HepG2 (cell line): ENCODE measurements at regions not wholly inside any gene's neighbourhood (a gene's known extent, or its start where the extent isn't known, plus 50 kb on each side); places are given as distances from the start of the nearest gene placed in this dataset.

ENCODE experiments used
- ATF7-NPFF ChIP-seq: sonication (generic); formaldehyde crosslinking; IDR thresholded peaks from 2 replicates; pipeline ENCODE4 v1.8.1; 2023; ENCODE audit warnings: mild to moderate bottlenecking, low read depth, missing genetic modification reagents, moderate library complexity
- BRF2 ChIP-seq: sonication (generic); formaldehyde crosslinking; IDR thresholded peaks from 2 replicates; pipeline ENCODE4 v1.8.1; 2022; ENCODE audit warnings: mild to moderate bottlenecking, missing genetic modification reagents
- CREM ChIP-seq, 2 experiments: sonication (generic) in 1 of 2; formaldehyde crosslinking in 1 of 2; IDR thresholded peaks; 2 replicates each; pipeline versions ENCODE4 v1.4.0 to v1.6.1; 2016 to 2020; ENCODE audit warnings: antibody characterized with exemption in 1 of 2, mild to moderate bottlenecking in 1 of 2, missing genetic modification reagents in 1 of 2
- KLF6 ChIP-seq: IDR thresholded peaks from 2 replicates; pipeline ENCODE4 v1.8.0; 2016; ENCODE audit warnings: missing biosample characterization, missing genetic modification reagents
- LBX2 ChIP-seq: sonication (generic); formaldehyde crosslinking; IDR thresholded peaks from 2 replicates; pipeline ENCODE4 v1.5.0; 2020; ENCODE audit warnings: missing genetic modification reagents, mild to moderate bottlenecking, borderline replicate concordance
- PPARG ChIP-seq: conservative IDR thresholded peaks from 2 replicates; pipeline ENCODE4 v1.6.1; 2016; ENCODE audit warnings: missing biosample characterization, missing genetic modification reagents
- SMAD9 ChIP-seq: sonication (generic); formaldehyde crosslinking; IDR thresholded peaks from 2 replicates; pipeline ENCODE4 v1.5.1; 2020; ENCODE audit warnings: mild to moderate bottlenecking, missing genetic modification reagents
- SMC3 ChIP-seq: IDR thresholded peaks from 2 replicates; pipeline ENCODE4 v1.6.1; 2011; ENCODE audit warnings: low read length, improper control_type of control experiment
- ZKSCAN8 ChIP-seq: IDR thresholded peaks from 2 replicates; pipeline ENCODE4 v1.6.1; 2016; ENCODE audit warnings: borderline replicate concordance, missing genetic modification reagents, missing compliant biosample characterization
- ZNF501 ChIP-seq: sonication (generic); formaldehyde crosslinking; IDR thresholded peaks from 2 replicates; pipeline ENCODE4 v1.5.1; 2020; ENCODE audit warnings: mild to moderate bottlenecking, moderate library complexity, missing genetic modification reagents
- ZNF780A ChIP-seq: sonication (generic); formaldehyde crosslinking; IDR thresholded peaks from 2 replicates; pipeline ENCODE4 v1.8.0; 2022; ENCODE audit warnings: mild to moderate bottlenecking, missing genetic modification reagents, moderate library complexity
- TF ChIP-seq, protein P1 (sequence below): sonication (generic); formaldehyde crosslinking; IDR thresholded peaks from 2 replicates; pipeline ENCODE4 v1.8.0; 2022; ENCODE audit warnings: missing genetic modification reagents, low read depth, mild to moderate bottlenecking, borderline replicate concordance
- TF ChIP-seq, protein P2 (sequence below): sonication (generic); formaldehyde crosslinking; IDR thresholded peaks from 2 replicates; pipeline ENCODE4 v1.4.0; 2020; ENCODE audit warnings: mild to moderate bottlenecking, missing genetic modification reagents
- TF ChIP-seq, protein P3 (sequence below): sonication (generic); formaldehyde crosslinking; IDR thresholded peaks from 2 replicates; pipeline ENCODE4 v1.9.0; 2022; ENCODE audit warnings: low read depth, missing genetic modification reagents
- TF ChIP-seq, protein P4 (sequence below): sonication (generic); formaldehyde crosslinking; IDR thresholded peaks from 2 replicates; pipeline ENCODE4 v1.8.1; 2022; ENCODE audit warnings: low read depth, mild to moderate bottlenecking, missing genetic modification reagents

DNA sequence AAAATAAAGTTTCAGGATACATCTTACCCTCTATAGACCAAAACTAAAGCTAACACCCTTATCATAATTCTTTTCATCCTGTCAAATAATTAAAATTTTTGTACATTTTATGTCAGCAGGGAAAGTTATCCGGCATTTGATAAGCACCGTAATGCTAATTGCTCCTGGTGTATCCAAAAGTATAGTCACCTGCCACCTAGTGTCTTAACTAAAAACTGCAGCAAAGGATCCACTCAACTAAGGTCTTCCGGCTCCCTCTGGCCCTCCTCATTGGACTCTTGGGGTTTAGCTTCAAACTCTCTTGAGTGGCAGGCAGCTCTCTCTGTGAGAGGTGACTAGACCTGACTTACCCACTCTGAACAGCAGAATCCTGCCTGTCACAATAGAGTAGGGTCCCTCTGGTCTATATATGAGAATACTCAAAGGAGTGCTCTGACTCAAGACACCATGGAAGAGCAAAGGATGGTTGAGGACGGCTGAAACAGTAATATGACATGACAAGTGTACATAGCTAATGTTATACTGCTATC, 60.4 kb upstream of the CAST start (continued):
- TF ChIP-seq, protein P1, sequence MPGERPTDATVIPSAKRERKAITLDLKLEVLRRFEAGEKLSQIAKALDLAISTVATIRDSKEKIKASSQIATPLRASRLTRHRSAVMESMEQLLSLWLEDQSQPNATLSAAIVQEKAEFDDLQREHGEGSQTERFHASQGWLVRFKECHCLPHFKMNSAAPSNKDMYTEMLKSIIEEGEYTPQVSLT (CRISPR knock-in tag) = no peak
- TF ChIP-seq, protein P2, sequence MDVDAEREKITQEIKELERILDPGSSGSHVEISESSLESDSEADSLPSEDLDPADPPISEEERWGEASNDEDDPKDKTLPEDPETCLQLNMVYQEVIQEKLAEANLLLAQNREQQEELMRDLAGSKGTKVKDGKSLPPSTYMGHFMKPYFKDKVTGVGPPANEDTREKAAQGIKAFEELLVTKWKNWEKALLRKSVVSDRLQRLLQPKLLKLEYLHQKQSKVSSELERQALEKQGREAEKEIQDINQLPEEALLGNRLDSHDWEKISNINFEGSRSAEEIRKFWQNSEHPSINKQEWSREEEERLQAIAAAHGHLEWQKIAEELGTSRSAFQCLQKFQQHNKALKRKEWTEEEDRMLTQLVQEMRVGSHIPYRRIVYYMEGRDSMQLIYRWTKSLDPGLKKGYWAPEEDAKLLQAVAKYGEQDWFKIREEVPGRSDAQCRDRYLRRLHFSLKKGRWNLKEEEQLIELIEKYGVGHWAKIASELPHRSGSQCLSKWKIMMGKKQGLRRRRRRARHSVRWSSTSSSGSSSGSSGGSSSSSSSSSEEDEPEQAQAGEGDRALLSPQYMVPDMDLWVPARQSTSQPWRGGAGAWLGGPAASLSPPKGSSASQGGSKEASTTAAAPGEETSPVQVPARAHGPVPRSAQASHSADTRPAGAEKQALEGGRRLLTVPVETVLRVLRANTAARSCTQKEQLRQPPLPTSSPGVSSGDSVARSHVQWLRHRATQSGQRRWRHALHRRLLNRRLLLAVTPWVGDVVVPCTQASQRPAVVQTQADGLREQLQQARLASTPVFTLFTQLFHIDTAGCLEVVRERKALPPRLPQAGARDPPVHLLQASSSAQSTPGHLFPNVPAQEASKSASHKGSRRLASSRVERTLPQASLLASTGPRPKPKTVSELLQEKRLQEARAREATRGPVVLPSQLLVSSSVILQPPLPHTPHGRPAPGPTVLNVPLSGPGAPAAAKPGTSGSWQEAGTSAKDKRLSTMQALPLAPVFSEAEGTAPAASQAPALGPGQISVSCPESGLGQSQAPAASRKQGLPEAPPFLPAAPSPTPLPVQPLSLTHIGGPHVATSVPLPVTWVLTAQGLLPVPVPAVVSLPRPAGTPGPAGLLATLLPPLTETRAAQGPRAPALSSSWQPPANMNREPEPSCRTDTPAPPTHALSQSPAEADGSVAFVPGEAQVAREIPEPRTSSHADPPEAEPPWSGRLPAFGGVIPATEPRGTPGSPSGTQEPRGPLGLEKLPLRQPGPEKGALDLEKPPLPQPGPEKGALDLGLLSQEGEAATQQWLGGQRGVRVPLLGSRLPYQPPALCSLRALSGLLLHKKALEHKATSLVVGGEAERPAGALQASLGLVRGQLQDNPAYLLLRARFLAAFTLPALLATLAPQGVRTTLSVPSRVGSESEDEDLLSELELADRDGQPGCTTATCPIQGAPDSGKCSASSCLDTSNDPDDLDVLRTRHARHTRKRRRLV (CRISPR knock-in tag) = no peak
- TF ChIP-seq ZNF501 (CRISPR knock-in tag) (no peak), CREM (IDR thresholded peaks at IDR 0.05) (no peak), CREM (CRISPR knock-in tag; IDR thresholded peaks at IDR 0.05) (no peak), KLF6 (no peak), PPARG (CRISPR knock-in tag) (0 out of 2 replicates have a peak, but pooled peaks have one; percentile 16), ZNF780A (CRISPR knock-in tag) (no peak), SMC3 (peak; percentile 65), LBX2 (no peak), SMAD9 (CRISPR knock-in tag) (no peak), BRF2 (CRISPR knock-in tag) (no peak), ATF7-NPFF (CRISPR knock-in tag) (no peak), ZKSCAN8 (CRISPR knock-in tag) (no peak)
- TF ChIP-seq, protein P3, sequence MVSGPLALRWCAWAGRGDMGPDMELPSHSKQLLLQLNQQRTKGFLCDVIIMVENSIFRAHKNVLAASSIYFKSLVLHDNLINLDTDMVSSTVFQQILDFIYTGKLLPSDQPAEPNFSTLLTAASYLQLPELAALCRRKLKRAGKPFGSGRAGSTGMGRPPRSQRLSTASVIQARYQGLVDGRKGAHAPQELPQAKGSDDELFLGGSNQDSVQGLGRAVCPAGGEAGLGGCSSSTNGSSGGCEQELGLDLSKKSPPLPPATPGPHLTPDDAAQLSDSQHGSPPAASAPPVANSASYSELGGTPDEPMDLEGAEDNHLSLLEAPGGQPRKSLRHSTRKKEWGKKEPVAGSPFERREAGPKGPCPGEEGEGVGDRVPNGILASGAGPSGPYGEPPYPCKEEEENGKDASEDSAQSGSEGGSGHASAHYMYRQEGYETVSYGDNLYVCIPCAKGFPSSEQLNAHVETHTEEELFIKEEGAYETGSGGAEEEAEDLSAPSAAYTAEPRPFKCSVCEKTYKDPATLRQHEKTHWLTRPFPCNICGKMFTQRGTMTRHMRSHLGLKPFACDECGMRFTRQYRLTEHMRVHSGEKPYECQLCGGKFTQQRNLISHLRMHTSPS (CRISPR knock-in tag) = no peak
- TF ChIP-seq, protein P4, sequence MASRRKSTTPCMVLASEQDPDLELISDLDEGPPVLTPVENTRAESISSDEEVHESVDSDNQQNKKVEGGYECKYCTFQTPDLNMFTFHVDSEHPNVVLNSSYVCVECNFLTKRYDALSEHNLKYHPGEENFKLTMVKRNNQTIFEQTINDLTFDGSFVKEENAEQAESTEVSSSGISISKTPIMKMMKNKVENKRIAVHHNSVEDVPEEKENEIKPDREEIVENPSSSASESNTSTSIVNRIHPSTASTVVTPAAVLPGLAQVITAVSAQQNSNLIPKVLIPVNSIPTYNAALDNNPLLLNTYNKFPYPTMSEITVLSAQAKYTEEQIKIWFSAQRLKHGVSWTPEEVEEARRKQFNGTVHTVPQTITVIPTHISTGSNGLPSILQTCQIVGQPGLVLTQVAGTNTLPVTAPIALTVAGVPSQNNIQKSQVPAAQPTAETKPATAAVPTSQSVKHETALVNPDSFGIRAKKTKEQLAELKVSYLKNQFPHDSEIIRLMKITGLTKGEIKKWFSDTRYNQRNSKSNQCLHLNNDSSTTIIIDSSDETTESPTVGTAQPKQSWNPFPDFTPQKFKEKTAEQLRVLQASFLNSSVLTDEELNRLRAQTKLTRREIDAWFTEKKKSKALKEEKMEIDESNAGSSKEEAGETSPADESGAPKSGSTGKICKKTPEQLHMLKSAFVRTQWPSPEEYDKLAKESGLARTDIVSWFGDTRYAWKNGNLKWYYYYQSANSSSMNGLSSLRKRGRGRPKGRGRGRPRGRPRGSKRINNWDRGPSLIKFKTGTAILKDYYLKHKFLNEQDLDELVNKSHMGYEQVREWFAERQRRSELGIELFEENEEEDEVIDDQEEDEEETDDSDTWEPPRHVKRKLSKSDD (CRISPR knock-in tag) = no peak
